ENCODE measurements at regions not wholly inside any gene's neighbourhood (a gene's known extent, or its start where the extent isn't known, plus 50 kb on each side); places are given as distances from the start of the nearest gene placed in this dataset.

DNA sequence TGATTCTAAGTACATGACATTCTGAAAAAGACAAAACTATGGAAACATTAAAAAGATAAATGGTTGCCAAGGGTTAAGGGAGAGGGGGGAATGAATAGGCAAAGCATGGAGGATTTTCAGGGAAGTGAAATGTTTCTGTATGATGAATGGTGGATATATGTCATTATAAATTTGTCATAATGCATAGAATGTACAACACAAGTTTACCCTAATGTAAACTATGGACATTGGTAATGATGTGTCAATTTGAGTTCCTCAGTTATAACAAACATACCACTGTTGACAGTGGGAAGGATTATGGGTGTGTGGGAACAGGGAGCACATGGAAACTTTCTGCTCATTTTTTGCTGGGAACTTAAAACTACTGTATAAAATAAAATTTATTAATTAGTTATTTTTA, 427.1 kb upstream of the ESRRG start:
- no peak overlapping the region for H3K4me3 ChIP-seq (ENCODE audit: low read length)
- TF ChIP-seq ZNF274 (IDR thresholded peaks at IDR 0.05; ENCODE audit: low read depth, low read length) = no peak

- TF ChIP-seq ZNF274 (IDR thresholded peaks at IDR 0.05; ENCODE audit: low read depth, low read length) = no peak
- no peak overlapping the region for H3K4me3 ChIP-seq (ENCODE audit: low read length)
These were observed 426.6 kb upstream of the ESRRG start for GRCh38 chr1:217149791-217150190.

DNA sequence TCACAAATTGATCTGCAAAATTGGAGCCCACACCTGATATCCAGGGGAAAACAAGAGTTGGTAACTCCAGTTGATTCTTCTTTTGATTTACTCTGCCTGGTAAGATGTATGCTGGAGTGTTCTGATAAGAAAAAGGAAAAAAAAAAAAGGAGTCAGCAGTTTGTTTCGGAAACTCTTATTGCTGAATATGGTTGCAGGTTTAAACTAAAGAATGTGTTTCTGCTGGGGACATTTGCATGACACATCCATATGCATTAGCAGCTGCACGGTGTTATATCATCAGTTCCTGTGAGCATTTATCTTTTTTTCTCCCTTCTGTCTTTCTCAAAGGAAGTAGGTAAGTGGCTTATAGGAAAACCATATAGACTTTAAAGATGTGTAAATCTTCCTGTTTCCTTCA, 418.5 kb upstream of the ESRRG start:
- no peak overlapping the region for H3K4me3 ChIP-seq (ENCODE audit: low read length)
- no peak for TF ChIP-seq ZNF274 (IDR thresholded peaks at IDR 0.05; ENCODE audit: low read depth, low read length)

DNA sequence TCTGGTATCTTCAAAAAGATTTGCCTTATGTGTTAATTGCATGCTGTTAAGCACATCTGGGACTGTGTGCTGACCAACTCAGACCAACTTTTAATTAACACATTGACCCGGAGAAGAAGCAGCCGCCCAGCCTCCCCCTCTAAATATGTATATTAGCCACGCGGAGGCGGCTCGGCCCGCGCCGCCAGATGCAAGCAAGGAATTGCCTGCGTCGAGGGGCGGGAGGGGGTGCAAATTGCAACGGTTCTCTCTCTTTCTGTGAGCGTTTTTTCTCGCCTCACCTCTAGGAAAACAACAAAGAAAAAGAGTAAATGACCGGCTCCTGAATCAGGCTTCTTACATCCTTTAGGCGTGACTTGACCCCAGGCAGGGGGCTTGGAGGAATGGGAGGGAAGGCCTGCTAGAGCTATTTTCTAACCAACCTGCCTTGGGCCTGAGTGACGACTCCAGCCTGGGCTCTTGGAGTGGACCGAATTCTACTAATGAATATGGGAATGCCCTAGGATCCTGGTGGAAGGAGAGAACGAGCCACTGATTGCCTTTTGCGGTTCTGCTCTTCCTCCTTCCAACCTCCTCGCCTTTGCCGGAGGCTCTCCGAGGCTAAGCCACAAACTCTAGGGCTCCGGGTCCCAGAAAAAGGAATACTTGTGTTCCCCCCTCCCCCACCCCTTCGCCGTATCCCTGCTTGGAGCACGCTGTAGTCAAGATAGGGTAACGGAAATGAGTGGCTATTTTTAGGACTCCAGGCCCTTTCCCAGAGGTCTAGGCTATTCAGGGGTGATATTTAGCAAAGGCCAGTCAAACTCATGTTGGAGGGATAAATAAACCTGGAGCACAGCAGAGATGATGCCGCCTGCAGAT, 417.0 kb upstream of the ESRRG start:
- TF ChIP-seq ZNF274 (IDR thresholded peaks at IDR 0.05; ENCODE audit: low read depth, low read length) = no peak
- H3K4me3 ChIP-seq (ENCODE audit: low read length) = no peak overlapping the region

GRCh38 chr1:217139513-217139912, 416.3 kb upstream of the ESRRG start:
- no peak overlapping the region for H3K4me3 ChIP-seq (ENCODE audit: low read length)
- no peak for TF ChIP-seq ZNF274 (IDR thresholded peaks at IDR 0.05; ENCODE audit: low read depth, low read length)

DNA sequence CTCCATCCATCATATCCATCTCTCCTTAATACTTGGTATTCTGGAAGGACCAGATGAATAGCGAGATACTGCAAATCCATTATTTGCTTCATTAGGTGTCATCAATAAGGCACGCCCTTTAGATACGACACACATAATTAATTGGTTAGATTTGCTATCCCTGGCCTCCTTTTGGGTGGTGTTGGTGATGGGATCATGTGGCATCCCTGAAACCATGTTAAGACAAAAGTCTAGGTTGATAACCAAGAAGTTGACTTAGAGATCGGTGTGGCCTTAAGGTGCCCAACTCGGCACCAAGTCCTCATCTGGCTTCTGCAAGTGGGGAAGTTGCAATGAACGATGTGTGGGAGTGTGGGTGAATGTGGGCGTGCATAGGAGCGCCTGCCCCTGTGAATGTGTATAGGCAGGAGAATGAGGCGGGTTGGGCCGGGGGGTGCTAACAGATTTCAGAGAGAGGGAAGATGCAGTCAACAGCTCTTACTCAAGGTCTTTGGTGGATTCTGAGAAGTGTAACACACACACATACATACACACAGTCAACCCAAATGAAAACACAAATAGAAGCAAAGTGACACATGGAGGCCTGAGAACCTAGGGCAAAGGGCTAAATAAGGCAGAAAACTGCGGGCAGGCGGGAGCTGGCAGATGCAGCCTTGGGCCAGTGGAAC, 415.7 kb upstream of the ESRRG start:
- H3K4me3 ChIP-seq (ENCODE audit: low read length) = no peak overlapping the region
- no peak for TF ChIP-seq ZNF274 (IDR thresholded peaks at IDR 0.05; ENCODE audit: low read depth, low read length)

- no peak for TF ChIP-seq ZNF274 (IDR thresholded peaks at IDR 0.05; ENCODE audit: low read depth, low read length)
- no peak overlapping the region for H3K4me3 ChIP-seq (ENCODE audit: low read length)
These were observed 415.0 kb upstream of the ESRRG start for GRCh38 chr1:217138173-217138765.

DNA sequence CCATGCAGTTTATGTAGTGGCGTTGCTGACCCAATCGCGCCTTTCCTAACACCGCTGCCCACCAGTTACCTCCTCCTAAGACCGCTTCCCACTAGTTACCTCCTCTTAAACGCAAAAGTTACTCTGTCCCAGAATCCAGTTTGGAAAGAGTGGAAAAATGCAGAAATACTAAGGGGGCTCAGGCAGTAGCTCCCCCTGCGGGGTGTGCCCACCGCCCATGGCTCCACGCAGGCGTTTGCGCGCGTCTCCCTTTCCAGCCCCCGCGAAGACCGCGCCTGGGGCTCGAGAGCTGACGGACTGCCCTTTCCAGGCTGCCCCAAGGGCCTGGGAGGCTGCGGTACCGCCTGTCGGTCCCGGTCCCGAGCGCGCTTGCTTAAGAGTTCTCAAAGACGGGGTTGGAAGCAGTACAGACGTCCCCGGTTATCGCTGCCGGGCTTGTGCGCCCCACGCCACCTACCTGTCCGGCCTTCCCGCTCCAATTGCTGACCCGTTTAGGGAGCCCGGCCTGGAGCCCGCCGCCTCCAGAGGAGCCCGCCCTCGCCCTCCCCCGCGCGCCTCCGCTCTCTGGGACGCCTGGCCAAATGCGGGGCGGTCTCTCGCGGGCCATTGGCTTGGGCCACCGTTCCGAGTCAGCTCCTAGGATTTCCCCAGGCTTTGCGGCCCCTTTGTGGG, 414.1 kb upstream of the ESRRG start:
- no peak overlapping the region for H3K4me3 ChIP-seq (ENCODE audit: low read length)
- TF ChIP-seq ZNF274 (IDR thresholded peaks at IDR 0.05; ENCODE audit: low read depth, low read length) = no peak

GRCh38 chr1:217136895-217137205, 413.6 kb upstream of the ESRRG start:
- TF ChIP-seq ZNF274 (IDR thresholded peaks at IDR 0.05; ENCODE audit: low read depth, low read length) = no peak
- H3K4me3 ChIP-seq (ENCODE audit: low read length) = no peak overlapping the region

GRCh38 chr1:217135987-217136894, 413.0 kb upstream of the ESRRG start:
- H3K4me3 ChIP-seq (ENCODE audit: low read length) = no peak overlapping the region; the same call in 1 of the 2 replicates

DNA sequence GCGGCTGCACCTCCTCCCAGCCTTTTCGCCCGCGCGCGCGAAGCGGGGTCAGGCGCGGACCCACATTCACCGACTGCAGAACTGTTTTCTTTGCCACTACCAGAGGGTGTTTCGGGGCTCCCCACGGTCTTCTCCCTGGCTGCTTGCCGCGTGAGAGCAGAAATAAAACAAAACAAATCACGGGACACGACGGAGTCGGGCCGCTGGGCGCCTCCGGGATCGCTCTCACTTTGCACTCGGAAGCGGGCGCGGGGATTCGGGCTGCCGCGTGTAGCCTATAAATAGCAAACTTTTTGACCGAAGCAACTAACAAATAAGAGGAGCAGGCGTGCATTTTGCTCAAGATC, 412.3 kb upstream of the ESRRG start:
- no peak for TF ChIP-seq ZNF274 (IDR thresholded peaks at IDR 0.05; ENCODE audit: low read depth, low read length)
- no peak overlapping the region; the same call in 1 of the 2 replicates for H3K4me3 ChIP-seq (ENCODE audit: low read length)

More at GRCh38 chr1:217135987-217136894, 413.0 kb upstream of the ESRRG start:
- no peak for TF ChIP-seq ZNF274 (IDR thresholded peaks at IDR 0.05; ENCODE audit: low read depth, low read length)

GRCh38 chr1:217134857-217135568, 411.8 kb upstream of the ESRRG start:
- no peak overlapping the region for H3K4me3 ChIP-seq (ENCODE audit: low read length)
- TF ChIP-seq ZNF274 (IDR thresholded peaks at IDR 0.05; ENCODE audit: low read depth, low read length) = no peak
